ENCODE measurements at regions not wholly inside any gene's neighbourhood (a gene's known extent, or its start where the extent isn't known, plus 50 kb on each side); places are given as distances from the start of the nearest gene placed in this dataset.
"Not testable (repeated sequence)": the region's sequence is repeated elsewhere in the genome, so short reads cannot be mapped to it uniquely, and the experiment has no call there.

- DNase-seq (ENCODE audit: low spot score) = no peak
These were observed 170.8 kb downstream of the SUCLG1 start for GRCh38 chr2:84288293-84288692.

- no peak for DNase-seq (ENCODE audit: low spot score)
These were observed 172.2 kb downstream of the SUCLG1 start for GRCh38 chr2:84286878-84287277.

- no peak for DNase-seq (ENCODE audit: low spot score)
These were observed 173.9 kb downstream of the SUCLG1 start for GRCh38 chr2:84285056-84285747.

GRCh38 chr2:84283506-84283905, 175.6 kb downstream of the SUCLG1 start:
- no peak for DNase-seq (ENCODE audit: low spot score)

- no peak for DNase-seq (ENCODE audit: low spot score)
These were observed 177.6 kb downstream of the SUCLG1 start for GRCh38 chr2:84281510-84281909.

GRCh38 chr2:84280873-84281272, 178.2 kb downstream of the SUCLG1 start:
- no peak for DNase-seq (ENCODE audit: low spot score)

GRCh38 chr2:84278386-84278785, 180.7 kb downstream of the SUCLG1 start:
- DNase-seq (ENCODE audit: low spot score) = no peak

- DNase-seq (ENCODE audit: low spot score) = no peak
These were observed 182.4 kb downstream of the SUCLG1 start for GRCh38 chr2:84276590-84277255.

- no peak for DNase-seq (ENCODE audit: low spot score)
These were observed 185.7 kb downstream of the SUCLG1 start for GRCh38 chr2:84273406-84273805.

- no peak for DNase-seq (ENCODE audit: low spot score)
These were observed 187.1 kb downstream of the SUCLG1 start for GRCh38 chr2:84271977-84272376.

GRCh38 chr2:84257831-84258230, 201.2 kb downstream of the SUCLG1 start:
- no peak for DNase-seq (ENCODE audit: low spot score)

- DNase-seq (ENCODE audit: low spot score) = no peak
These were observed 207.3 kb downstream of the SUCLG1 start for GRCh38 chr2:84251651-84252302.

GRCh38 chr2:84249140-84249539, 209.9 kb downstream of the SUCLG1 start:
- no peak for DNase-seq (ENCODE audit: low spot score)

- DNase-seq (ENCODE audit: low spot score) = no peak
These were observed 211.5 kb downstream of the SUCLG1 start for GRCh38 chr2:84247532-84247931.

- DNase-seq (ENCODE audit: low spot score) = no peak
These were observed 215.0 kb downstream of the SUCLG1 start for GRCh38 chr2:84243788-84244733.

- no peak for DNase-seq (ENCODE audit: low spot score)
These were observed 220.2 kb downstream of the SUCLG1 start for GRCh38 chr2:84238907-84239306.

GRCh38 chr2:84236288-84236687, 222.8 kb downstream of the SUCLG1 start:
- DNase-seq (ENCODE audit: low spot score) = no peak

- no peak for DNase-seq (ENCODE audit: low spot score)
These were observed 225.0 kb downstream of the SUCLG1 start for GRCh38 chr2:84234103-84234502.

- DNase-seq (ENCODE audit: low spot score) = no peak
These were observed 227.6 kb downstream of the SUCLG1 start for GRCh38 chr2:84231478-84231877.

- no peak for DNase-seq (ENCODE audit: low spot score)
These were observed 235.0 kb downstream of the SUCLG1 start for GRCh38 chr2:84224121-84224520.

- DNase-seq (ENCODE audit: low spot score) = peak; percentile 51
These were observed 235.9 kb downstream of the SUCLG1 start for GRCh38 chr2:84223191-84223590.

- DNase-seq (ENCODE audit: low spot score) = not testable (repeated sequence)
These were observed 238.0 kb downstream of the SUCLG1 start for GRCh38 chr2:84221102-84221501.
